ENCODE measurements at regions not wholly inside any gene's neighbourhood (a gene's known extent, or its start where the extent isn't known, plus 50 kb on each side); places are given as distances from the start of the nearest gene placed in this dataset.
"Not testable (repeated sequence)": the region's sequence is repeated elsewhere in the genome, so short reads cannot be mapped to it uniquely, and the experiment has no call there.

GRCh38 chr16:65743558-65743957 is 621.7 kb upstream of the CDH11 start:
- no peak overlapping the region for H3K4me3 ChIP-seq (replicated peaks in 1 of 2; ENCODE audit: low read depth in 2 of 2, low read length in 2 of 2)
- no peak for TF ChIP-seq CTCF (IDR thresholded peaks at IDR 0.05; ENCODE audit: low read depth, low read length)
- DNase-seq (ENCODE audit: low read depth in 2 of 2): no peak

- DNase-seq (ENCODE audit: low read depth in 2 of 2): no peak
- no peak overlapping the region for H3K4me3 ChIP-seq (replicated peaks in 1 of 2; ENCODE audit: low read depth in 2 of 2, low read length in 2 of 2)
- TF ChIP-seq CTCF (IDR thresholded peaks at IDR 0.05; ENCODE audit: low read depth, low read length): no peak
These were observed 618.8 kb upstream of the CDH11 start for GRCh38 chr16:65740711-65741110.

GRCh38 chr16:65739518-65739917 is 617.7 kb upstream of the CDH11 start:
- no peak for TF ChIP-seq CTCF (IDR thresholded peaks at IDR 0.05; ENCODE audit: low read depth, low read length)
- DNase-seq (ENCODE audit: low read depth in 2 of 2): no peak
- no peak overlapping the region for H3K4me3 ChIP-seq (replicated peaks in 1 of 2; ENCODE audit: low read depth in 2 of 2, low read length in 2 of 2)

GRCh38 chr16:65737831-65738230 is 616.0 kb upstream of the CDH11 start:
- TF ChIP-seq CTCF (IDR thresholded peaks at IDR 0.05; ENCODE audit: low read depth, low read length): no peak
- DNase-seq (ENCODE audit: low read depth in 2 of 2): no peak
- no peak overlapping the region for H3K4me3 ChIP-seq (replicated peaks in 1 of 2; ENCODE audit: low read depth in 2 of 2, low read length in 2 of 2)

- DNase-seq (ENCODE audit: low read depth in 2 of 2); H3K4me3 ChIP-seq (replicated peaks in 1 of 2; ENCODE audit: low read depth in 2 of 2, low read length in 2 of 2): not testable (repeated sequence)
These were observed 613.8 kb upstream of the CDH11 start for GRCh38 chr16:65735615-65736014.

GRCh38 chr16:65733721-65734120 is 611.9 kb upstream of the CDH11 start:
- no peak for DNase-seq (ENCODE audit: low read depth in 2 of 2)
- TF ChIP-seq CTCF (IDR thresholded peaks at IDR 0.05; ENCODE audit: low read depth, low read length): no peak
- no peak overlapping the region for H3K4me3 ChIP-seq (replicated peaks in 1 of 2; ENCODE audit: low read depth in 2 of 2, low read length in 2 of 2)

GRCh38 chr16:65731833-65732232 is 610.0 kb upstream of the CDH11 start:
- no peak for DNase-seq (ENCODE audit: low read depth in 2 of 2)
- H3K4me3 ChIP-seq (replicated peaks in 1 of 2; ENCODE audit: low read depth in 2 of 2, low read length in 2 of 2): no peak overlapping the region
- TF ChIP-seq CTCF (IDR thresholded peaks at IDR 0.05; ENCODE audit: low read depth, low read length): no peak

All from cardiac fibroblast (primary cell).